SK-N-SH (cell line): ENCODE measurements at regions not wholly inside any gene's neighbourhood (a gene's known extent, or its start where the extent isn't known, plus 50 kb on each side); places are given as distances from the start of the nearest gene placed in this dataset.

Experiments used
- CTCF ChIA-PET: fragments of 300-600, 350-600 bp; formaldehyde crosslinking; extraction: SDS; loops from one replicate; lab custom pipeline; 2021; lab: Yijun Ruan, JAX
- POLR2A ChIA-PET: fragments of 350-600 bp; sonication (Branson Sonifier 250); formaldehyde crosslinking; extraction: SDS; loops from one replicate; lab custom pipeline; 2020; ENCODE audit warnings: antibody characterized with exemption, inconsistent platforms; lab: Yijun Ruan, JAX
- DNase-seq: peaks from one replicate; pipeline ENCODE4 v3.0.0; 2012
- H2AFZ ChIP-seq: fragments of 200-600 bp; sonication (generic); 2 replicates; pipeline ENCODE4 v1.8.1; 2016; ENCODE audit warnings: antibody characterized with exemption, mild to moderate bottlenecking, low read depth
- H3F3A ChIP-seq: fragments of 200-600 bp; sonication (generic); replicated peaks from 2 replicates; pipeline ENCODE3; 2016; ENCODE audit warnings: antibody characterized with exemption, mild to moderate bottlenecking; ENCODE audit not compliant: insufficient read depth
- H3K27ac ChIP-seq, 2 experiments: fragments of 200-500 bp in 1 of 2; fragments of 200-600 bp in 1 of 2; sonication (Bioruptor generic) in 1 of 2; sonication (generic), shearing (Covaris generic) in 1 of 2; 2 replicates each; pipeline versions ENCODE4 v1.5.1 to v1.6.1; 2014 to 2016; ENCODE audit warnings: low read depth in 2 of 2, inconsistent platforms in 1 of 2, low read length in 1 of 2, mild to moderate bottlenecking in 1 of 2, mixed read lengths in 1 of 2
- H3K27me3 ChIP-seq: fragments of 200-600 bp; sonication (generic), shearing (Covaris generic); 2 replicates; pipeline ENCODE4 v1.6.1; 2016; ENCODE audit warnings: mixed run types; ENCODE audit not compliant: insufficient read depth
- H3K36me3 ChIP-seq, 2 experiments: fragments of 200-500 bp in 1 of 2; fragments of 200-600 bp in 1 of 2; sonication (Bioruptor generic) in 1 of 2; sonication (generic) in 1 of 2; replicated peaks in 1 of 2; 2 replicates each; pipeline versions ENCODE3 to v1.5.1; 2014 to 2016; ENCODE audit warnings: low read length in 1 of 2, mild to moderate bottlenecking in 1 of 2; ENCODE audit not compliant: insufficient read depth in 2 of 2, control insufficient read depth in 1 of 2
- H3K4me1 ChIP-seq, 2 experiments: fragments of 200-500 bp in 1 of 2; fragments of 200-600 bp in 1 of 2; sonication (Bioruptor generic) in 1 of 2; sonication (generic), shearing (Covaris generic) in 1 of 2; 2 replicates each; pipeline versions ENCODE4 v1.5.1 to v1.6.1; 2014 to 2016; ENCODE audit warnings: low read depth in 1 of 2, low read length in 1 of 2, mixed run types in 1 of 2; ENCODE audit not compliant: insufficient read depth in 2 of 2, control insufficient read depth in 1 of 2
- H3K4me2 ChIP-seq: fragments of 200-600 bp; sonication (generic), shearing (Covaris generic); 2 replicates; pipeline ENCODE4 v1.6.1; 2017; ENCODE audit warnings: mixed run types
- H3K4me3 ChIP-seq, 2 experiments: fragments of 200-500 bp in 1 of 2; fragments of 200-600 bp in 1 of 2; sonication (Bioruptor generic) in 1 of 2; sonication (generic), shearing (Covaris generic) in 1 of 2; 2 replicates each; pipeline versions ENCODE4 v1.5.1 to v1.8.1; 2014 to 2016; ENCODE audit warnings: low read depth in 2 of 2, inconsistent platforms in 1 of 2, low read length in 1 of 2, mild to moderate bottlenecking in 1 of 2, mixed read lengths in 1 of 2, moderate library complexity in 1 of 2
- H3K79me2 ChIP-seq: fragments of 200-600 bp; sonication (generic); 2 replicates; pipeline ENCODE4 v1.8.1; 2017; ENCODE audit warnings: mild to moderate bottlenecking; ENCODE audit not compliant: insufficient read depth
- H3K9ac ChIP-seq: fragments of 200-600 bp; sonication (generic); 2 replicates; pipeline ENCODE4 v1.6.1; 2017; ENCODE audit warnings: mixed run types
- H3K9me2 ChIP-seq: fragments of 200-600 bp; sonication (generic); 2 replicates; pipeline ENCODE4 v1.6.1; 2017; ENCODE audit warnings: mixed run types
- H3K9me3 ChIP-seq: fragments of 200-600 bp; sonication (generic); 2 replicates; pipeline ENCODE4 v1.6.1; 2017; ENCODE audit warnings: mixed run types, mild to moderate bottlenecking, moderate library complexity
- H4K20me1 ChIP-seq: fragments of 200-600 bp; sonication (generic); 2 replicates; pipeline ENCODE4 v1.6.1; 2017; ENCODE audit warnings: mild to moderate bottlenecking, mixed run types; ENCODE audit not compliant: insufficient read depth
- CHD2 ChIP-seq: fragments of 150-350 bp; IDR thresholded peaks from 2 replicates; pipeline ENCODE4 v1.6.1; 2018; ENCODE audit warnings: low read length; ENCODE audit not compliant: partially characterized antibody
- CTCF ChIP-seq: fragments of 200-600 bp; sonication (generic); IDR thresholded peaks from 2 replicates; pipeline ENCODE4 v1.6.1; 2017; ENCODE audit warnings: antibody characterized with exemption, mild to moderate bottlenecking, moderate library complexity
- ELF1 ChIP-seq: IDR thresholded peaks from 2 replicates; pipeline ENCODE4 v1.4.0; 2012
- EP300 ChIP-seq, 2 experiments: IDR thresholded peaks; 2 replicates each; pipeline versions ENCODE4 v1.4.0 to v1.6.1; 2012; ENCODE audit warnings: borderline replicate concordance in 1 of 2, low read depth in 1 of 2, low read length in 1 of 2
- EZH2phosphoT487 ChIP-seq: fragments of 200-600 bp; sonication (generic); IDR thresholded peaks from 2 replicates; pipeline ENCODE4 v1.6.1; 2017; ENCODE audit warnings: low read depth, mixed run types, mild to moderate bottlenecking, antibody characterized with exemption, moderate library complexity, borderline replicate concordance
- FOSL2 ChIP-seq: IDR thresholded peaks from 2 replicates; pipeline ENCODE4 v1.4.0; 2012; ENCODE audit warnings: low read depth, mild to moderate bottlenecking, moderate library complexity, borderline replicate concordance
- FOXJ3 ChIP-seq: sonication (generic); formaldehyde crosslinking; IDR thresholded peaks from 2 replicates; pipeline ENCODE4 v1.5.1; 2020; ENCODE audit warnings: mild to moderate bottlenecking, missing genetic modification reagents
- GABPA ChIP-seq: IDR thresholded peaks from 2 replicates; pipeline ENCODE4 v1.4.0; 2012; ENCODE audit warnings: low read depth, mild to moderate bottlenecking
- GATA2 ChIP-seq: sonication (generic); formaldehyde crosslinking; IDR thresholded peaks from 2 replicates; pipeline ENCODE4 v1.5.0; 2020; ENCODE audit warnings: mild to moderate bottlenecking, missing genetic modification reagents
- JUND ChIP-seq: IDR thresholded peaks from 2 replicates; pipeline ENCODE4 v1.4.0; 2012
- MXI1 ChIP-seq: IDR thresholded peaks from 2 replicates; pipeline ENCODE4 v1.6.1; 2012; ENCODE audit warnings: mild to moderate bottlenecking, low read depth, low read length, improper control_type of control experiment
- POLR2AphosphoS5 ChIP-seq: IDR thresholded peaks from 2 replicates; pipeline ENCODE4 v1.6.1; 2012; ENCODE audit warnings: low read depth, low read length
- RAD21 ChIP-seq: IDR thresholded peaks from 2 replicates; pipeline ENCODE4 v1.6.1; 2012; ENCODE audit warnings: mild to moderate bottlenecking, low read length
- RCOR1 ChIP-seq: fragments of 150-350 bp; IDR thresholded peaks from 2 replicates; pipeline ENCODE4 v1.6.1; 2017; ENCODE audit warnings: antibody characterized with exemption, low read length
- RFX5 ChIP-seq: IDR thresholded peaks from 2 replicates; pipeline ENCODE4 v1.6.1; 2012; ENCODE audit warnings: mild to moderate bottlenecking, improper control_type of control experiment, low read length
- RXRA ChIP-seq: IDR thresholded peaks from 2 replicates; pipeline ENCODE4 v1.4.0; 2012; ENCODE audit warnings: low read depth, mild to moderate bottlenecking, borderline replicate concordance
- SMC3 ChIP-seq: IDR thresholded peaks from 2 replicates; pipeline ENCODE4 v1.6.1; 2012; ENCODE audit warnings: low read depth, low read length, improper control_type of control experiment
- TAF1 ChIP-seq: IDR thresholded peaks from 2 replicates; pipeline ENCODE4 v1.6.1; 2012; ENCODE audit warnings: low read depth, mild to moderate bottlenecking, low read length, moderate library complexity, borderline replicate concordance
- TEAD4 ChIP-seq: IDR thresholded peaks from 2 replicates; pipeline ENCODE4 v1.4.0; 2012; ENCODE audit warnings: mild to moderate bottlenecking, borderline replicate concordance; ENCODE audit not compliant: insufficient read depth
- YY1 ChIP-seq: IDR thresholded peaks from 2 replicates; pipeline ENCODE4 v1.4.0; 2012; ENCODE audit warnings: low read depth, mild to moderate bottlenecking
- ZBTB33 ChIP-seq: IDR thresholded peaks from 2 replicates; pipeline ENCODE4 v1.4.0; 2012; ENCODE audit warnings: low read depth, borderline replicate concordance
- WGBS: methylation state at CpG from one replicate; pipeline ENCODE4 v1.1.6; 2017; ENCODE audit warnings: low lambda C conversion rate; 5-methylcytosine and 5-hydroxymethylcytosine counted together
- TF ChIP-seq, protein P1 (sequence below): IDR thresholded peaks from 2 replicates; pipeline ENCODE4 v1.6.1; 2012; ENCODE audit warnings: mild to moderate bottlenecking, low read depth, low read length, moderate library complexity

- Histone ChIP-seq H3K4me1 (no peaks in the 10 kb centered on the region), H3F3A (no peaks in the 10 kb centered on the region), H3K79me2 (no peaks in the 10 kb centered on the region), H3K36me3 (no peaks in the 10 kb centered on the region), H3K9ac (no peak overlapping the region), H4K20me1 (no peaks in the 10 kb centered on the region), H2AFZ (no peak overlapping the region), H3K9me3 (no peaks in the 10 kb centered on the region), H3K9me2 (no peaks in the 10 kb centered on the region), H3K4me3 (no peak overlapping the region), H3K27me3 (no peaks in the 10 kb centered on the region), H3K4me2 (no peak overlapping the region), H3K27ac (no peak overlapping the region)
- CTCF ChIA-PET, result no interaction called here
- TF ChIP-seq ELF1 (no peak), RCOR1 (no peak), FOSL2 (no peak), FOXJ3 (no peak), SMC3 (no peak), CHD2 (no peak), MXI1 (no peak), TAF1 (no peak), EZH2phosphoT487 (no peak), GABPA (no peak), YY1 (no peak), RXRA (no peak), TEAD4 (no peak), POLR2AphosphoS5 (no peak)
- TF ChIP-seq, protein P1, sequence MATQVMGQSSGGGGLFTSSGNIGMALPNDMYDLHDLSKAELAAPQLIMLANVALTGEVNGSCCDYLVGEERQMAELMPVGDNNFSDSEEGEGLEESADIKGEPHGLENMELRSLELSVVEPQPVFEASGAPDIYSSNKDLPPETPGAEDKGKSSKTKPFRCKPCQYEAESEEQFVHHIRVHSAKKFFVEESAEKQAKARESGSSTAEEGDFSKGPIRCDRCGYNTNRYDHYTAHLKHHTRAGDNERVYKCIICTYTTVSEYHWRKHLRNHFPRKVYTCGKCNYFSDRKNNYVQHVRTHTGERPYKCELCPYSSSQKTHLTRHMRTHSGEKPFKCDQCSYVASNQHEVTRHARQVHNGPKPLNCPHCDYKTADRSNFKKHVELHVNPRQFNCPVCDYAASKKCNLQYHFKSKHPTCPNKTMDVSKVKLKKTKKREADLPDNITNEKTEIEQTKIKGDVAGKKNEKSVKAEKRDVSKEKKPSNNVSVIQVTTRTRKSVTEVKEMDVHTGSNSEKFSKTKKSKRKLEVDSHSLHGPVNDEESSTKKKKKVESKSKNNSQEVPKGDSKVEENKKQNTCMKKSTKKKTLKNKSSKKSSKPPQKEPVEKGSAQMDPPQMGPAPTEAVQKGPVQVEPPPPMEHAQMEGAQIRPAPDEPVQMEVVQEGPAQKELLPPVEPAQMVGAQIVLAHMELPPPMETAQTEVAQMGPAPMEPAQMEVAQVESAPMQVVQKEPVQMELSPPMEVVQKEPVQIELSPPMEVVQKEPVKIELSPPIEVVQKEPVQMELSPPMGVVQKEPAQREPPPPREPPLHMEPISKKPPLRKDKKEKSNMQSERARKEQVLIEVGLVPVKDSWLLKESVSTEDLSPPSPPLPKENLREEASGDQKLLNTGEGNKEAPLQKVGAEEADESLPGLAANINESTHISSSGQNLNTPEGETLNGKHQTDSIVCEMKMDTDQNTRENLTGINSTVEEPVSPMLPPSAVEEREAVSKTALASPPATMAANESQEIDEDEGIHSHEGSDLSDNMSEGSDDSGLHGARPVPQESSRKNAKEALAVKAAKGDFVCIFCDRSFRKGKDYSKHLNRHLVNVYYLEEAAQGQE, result no peak
- WGBS, result 0% methylated on average over 3 of the region's 3 CpGs
- no peak for DNase-seq
- POLR2A ChIA-PET, result no interaction called here
These were observed 295.6 kb upstream of the F9 start for GRCh38 chrX:139234898-139235297.

DNA sequence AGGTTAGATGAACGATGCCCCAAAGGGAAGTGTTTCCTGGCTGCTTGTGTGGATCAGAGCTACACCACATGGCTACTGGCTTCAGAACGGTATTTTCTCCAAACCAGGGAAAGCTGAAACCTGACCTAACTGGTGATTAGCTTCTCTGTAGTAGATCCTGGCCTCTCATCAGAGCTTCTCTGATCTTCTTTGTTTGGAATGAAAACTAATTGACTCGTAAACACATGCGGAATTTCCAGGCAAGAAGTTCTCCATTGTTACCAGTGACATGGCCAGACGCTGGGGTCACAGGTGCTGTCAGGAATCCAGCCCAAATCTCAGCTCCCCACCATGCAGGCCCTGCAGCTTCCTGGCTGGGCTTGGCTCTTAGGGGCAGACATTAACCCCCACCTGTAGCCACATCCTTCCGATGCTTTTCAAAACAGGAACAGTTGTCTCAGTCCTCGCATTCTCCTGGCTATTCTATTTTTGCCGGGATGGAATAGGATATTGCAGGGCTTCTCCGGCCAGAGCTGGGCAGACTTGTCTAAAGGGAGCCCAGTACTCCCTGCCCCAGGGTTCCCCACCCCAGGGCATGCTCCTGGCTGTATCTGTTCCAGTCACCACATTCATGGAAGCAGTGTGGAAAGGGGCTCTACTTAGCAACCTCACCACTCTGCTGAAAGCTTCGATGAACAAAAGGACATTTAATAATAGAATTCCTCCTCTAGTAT lies 305.4 kb upstream of the F9 start:
- WGBS, result 13% methylated on average over 10 of the region's 10 CpGs
- Histone ChIP-seq H3K9me2 (no peaks in the 10 kb centered on the region), H3K9ac (no peak overlapping the region), H4K20me1 (no peaks in the 10 kb centered on the region), H3K9me3 (no peaks in the 10 kb centered on the region), H3K79me2 (no peaks in the 10 kb centered on the region), H3K27ac (no peak overlapping the region), H3K36me3 (no peaks in the 10 kb centered on the region), H3K4me1 (no peaks in the 10 kb centered on the region), H3K4me2 (no peak overlapping the region), H3K27me3 (no peaks in the 10 kb centered on the region), H2AFZ (no peak overlapping the region), H3K4me3 (no peak overlapping the region), H3F3A (no peaks in the 10 kb centered on the region)
- POLR2A ChIA-PET, result no interaction called here
- no peak for DNase-seq
- CTCF ChIA-PET, result no interaction called here
- TF ChIP-seq EZH2phosphoT487 (no peak), RFX5 (no peak), POLR2AphosphoS5 (no peak), EP300 (IDR thresholded peaks at IDR 0.05; ENCODE audit: borderline replicate concordance in 1 of 2, low read depth in 1 of 2, low read length in 1 of 2) (no peak), ZBTB33 (no peak), CTCF (no peak), FOXJ3 (no peak), GATA2 (CRISPR knock-in tag) (no peak), JUND (no peak), RAD21 (no peak)
